GM20431 (cell line): ENCODE measurements at regions not wholly inside any gene's neighbourhood (a gene's known extent, or its start where the extent isn't known, plus 50 kb on each side); places are given as distances from the start of the nearest gene placed in this dataset.

Experiments used
- in situ Hi-C: fragments of 300-500 bp; cut with MseI, MboI; formaldehyde crosslinking; loops from one replicate; pipeline ENCODE4 v1.15.0; 2020; ENCODE audit warnings: low sequenced_read_pairs; ENCODE audit not compliant: unreplicated experiment

DNA sequence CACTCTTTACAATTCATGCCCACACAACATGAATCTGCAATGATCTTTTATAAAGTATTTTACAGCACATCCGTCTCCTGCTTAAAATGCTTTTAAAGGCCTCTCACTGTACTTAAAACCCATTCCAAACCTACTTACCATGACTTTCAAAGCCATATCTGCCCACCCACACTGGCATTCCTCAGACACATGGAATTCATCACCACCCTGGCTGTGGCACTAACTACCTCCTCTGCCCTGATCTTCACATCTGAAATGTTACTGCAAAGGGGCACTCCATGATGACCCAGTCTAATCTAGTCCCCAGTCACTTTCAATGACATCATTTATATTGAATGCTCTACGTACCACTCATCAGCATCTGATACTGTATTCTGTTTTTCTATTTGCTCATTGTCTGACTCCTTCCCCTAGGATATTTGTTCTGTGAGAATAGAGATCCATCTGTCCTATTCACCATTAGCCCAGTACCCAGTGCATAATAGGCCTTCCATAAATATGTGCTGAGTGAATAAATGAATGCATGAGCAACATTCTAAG, 193.2 kb upstream of the KIF2A start:
- in situ Hi-C loops = no loop called here

DNA sequence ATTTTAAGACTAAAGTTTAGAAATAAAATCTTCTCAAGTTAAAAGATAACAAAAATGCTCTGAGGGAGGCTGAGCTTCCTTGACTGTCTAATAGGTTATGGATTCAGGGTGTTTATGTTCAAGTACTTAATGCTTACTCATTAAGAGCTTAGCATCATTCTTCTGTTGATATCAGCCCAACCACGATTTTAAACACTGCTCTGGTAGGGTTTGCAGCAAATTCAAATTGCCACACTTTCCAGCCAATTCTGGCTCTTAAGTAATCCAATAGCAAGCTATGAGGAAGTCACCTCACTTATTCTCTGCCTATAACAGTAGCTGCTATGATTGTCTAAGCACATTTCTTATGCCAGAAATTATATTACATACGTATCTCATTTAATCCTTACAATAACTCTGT, 191.0 kb upstream of the KIF2A start:
- in situ Hi-C loops = no loop called here

DNA sequence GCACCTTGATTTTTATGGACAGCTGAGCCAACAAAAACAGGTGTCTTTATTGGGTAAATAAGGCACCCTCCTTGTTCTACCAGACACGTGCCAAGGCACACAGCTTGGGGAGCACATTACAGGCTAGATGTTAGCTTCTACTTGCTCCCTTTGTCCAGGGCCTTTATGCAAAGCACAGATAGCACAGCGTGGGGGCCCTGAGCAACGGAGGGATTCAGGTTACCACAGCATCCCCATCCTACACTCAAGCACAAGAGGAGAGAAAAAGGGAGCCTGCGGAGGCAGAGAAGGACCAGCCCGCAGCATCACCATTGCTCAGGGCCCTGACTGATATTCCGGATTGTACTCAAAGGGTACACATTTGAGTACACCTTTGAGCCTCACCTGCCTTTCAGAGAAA, 181.7 kb upstream of the KIF2A start:
- in situ Hi-C loops = no loop called here

DNA sequence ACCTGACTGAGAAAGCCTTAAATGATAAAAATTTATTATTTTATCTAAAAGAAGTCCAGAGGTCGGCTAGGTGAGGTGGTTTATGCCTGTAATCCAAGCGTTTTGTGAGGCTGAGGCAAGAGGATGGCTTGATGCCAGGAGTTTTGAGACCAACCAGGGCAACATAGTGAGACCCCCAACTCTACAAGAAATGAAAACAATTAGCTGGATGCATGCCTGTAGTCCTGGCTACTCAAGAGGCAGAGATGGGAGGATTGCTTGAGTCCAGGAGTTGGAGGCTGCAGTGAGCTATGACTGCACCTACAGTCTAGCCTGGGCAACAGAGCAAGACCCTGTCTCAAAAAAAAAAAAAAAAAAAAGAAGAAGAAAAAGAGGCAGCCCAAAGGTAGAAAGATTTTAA, 179.9 kb upstream of the KIF2A start:
- in situ Hi-C loops = no loop called here

DNA sequence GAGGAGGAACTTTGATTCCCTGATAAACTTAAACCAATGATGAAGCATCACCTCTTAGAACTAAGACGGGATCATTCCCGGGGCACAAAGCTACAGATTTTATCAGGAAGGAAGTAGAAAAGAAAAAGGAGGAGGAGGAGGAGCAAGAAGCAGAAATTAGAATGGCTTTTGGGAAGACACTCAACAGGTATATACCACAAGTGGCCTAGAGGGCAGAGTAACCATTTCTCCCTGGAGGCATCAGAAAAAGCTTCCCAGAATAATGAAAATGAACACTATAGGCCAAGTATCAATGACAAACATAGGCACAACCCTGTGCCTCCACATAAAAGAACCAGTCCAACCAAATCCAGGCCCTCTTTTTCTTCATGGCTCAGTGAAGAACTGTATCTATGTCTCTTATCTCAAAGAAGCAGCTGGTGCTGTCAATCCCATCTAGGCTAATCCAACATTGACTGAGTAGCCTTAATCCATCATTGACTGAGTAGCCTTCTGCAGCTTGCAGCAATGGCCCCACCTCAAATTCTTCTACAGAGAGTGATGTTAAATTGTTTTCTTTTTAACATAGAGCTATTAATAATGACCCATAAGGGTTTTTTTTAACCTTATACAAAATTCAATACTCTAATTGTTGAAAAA, 178.8 kb upstream of the KIF2A start:
- in situ Hi-C loops = no loop called here

DNA sequence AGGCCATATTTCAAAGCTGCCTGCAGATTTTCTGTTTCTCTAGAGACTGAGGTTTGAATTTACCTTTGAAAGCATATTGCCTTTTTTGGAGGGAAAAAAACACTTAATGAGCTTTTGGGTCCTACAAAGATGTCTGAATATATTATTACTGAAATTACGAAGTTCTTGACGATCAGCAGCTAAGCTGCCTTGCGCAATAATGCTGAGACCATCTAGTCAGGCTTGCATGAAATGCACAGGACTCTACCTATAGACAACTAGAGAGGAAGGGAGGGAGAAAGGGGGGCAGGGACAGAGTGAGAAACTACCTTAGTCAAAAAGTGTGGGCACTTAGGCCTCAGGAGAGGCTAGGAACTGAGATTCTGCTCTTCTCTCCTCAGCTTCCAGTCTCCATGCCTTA, 175.9 kb upstream of the KIF2A start:
- in situ Hi-C loops = no loop called here

DNA sequence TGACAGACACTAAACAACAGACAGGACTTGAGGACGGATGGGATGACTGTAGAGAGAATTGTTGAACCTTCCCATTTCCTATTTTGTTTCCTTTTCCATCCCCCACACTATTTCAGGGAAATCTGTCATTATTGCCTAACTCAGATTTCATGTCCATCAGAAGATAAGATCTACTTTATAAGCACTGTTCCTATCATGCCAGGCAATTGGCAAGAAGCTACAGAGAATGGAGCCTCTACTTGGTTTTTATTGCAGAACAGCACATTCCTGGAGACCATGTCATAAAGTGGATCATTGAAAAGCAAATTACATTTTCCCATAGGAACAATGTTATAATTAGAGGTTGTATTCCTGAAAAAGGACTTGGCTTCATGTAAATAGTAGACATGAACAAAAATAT, 173.7 kb upstream of the KIF2A start:
- in situ Hi-C loops = no loop called here

DNA sequence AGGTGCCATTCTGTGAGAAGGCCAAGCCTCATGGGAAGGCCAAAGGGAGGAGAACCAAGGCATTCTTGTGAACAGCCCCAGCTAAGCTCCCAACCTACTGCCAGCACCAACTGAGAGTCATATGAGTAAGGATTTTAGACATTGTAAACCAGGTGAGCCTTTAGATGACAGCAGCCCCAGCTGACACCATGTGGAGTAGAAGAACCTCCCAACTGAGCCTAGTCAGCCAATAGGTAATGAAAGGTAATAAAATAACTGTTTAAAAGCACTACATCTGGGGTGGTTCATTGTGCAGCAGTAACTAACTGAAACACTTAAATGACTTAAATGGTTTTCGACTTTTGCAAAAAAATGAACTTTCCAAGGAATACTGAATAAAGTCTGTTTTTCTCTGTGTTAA, 172.6 kb upstream of the KIF2A start:
- in situ Hi-C loops = no loop called here

DNA sequence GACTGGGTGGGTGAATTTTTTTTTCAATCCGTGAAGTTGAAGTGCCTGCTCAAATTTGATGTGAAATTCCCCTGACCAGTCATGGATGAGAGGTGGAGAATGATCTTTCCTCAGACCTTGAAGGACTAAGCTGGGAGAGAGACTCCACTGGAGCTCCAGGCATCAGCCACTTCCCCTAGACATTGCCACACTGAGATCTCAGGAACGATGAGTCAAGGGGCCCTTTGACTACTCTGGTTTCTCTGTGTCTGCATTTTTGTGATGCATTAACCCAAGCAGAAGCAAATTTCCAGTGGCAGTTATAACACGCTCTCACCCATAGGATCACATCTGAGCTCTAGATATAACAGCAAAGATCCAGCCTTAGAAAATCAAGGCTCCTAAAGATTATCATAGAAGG, 171.2 kb upstream of the KIF2A start:
- in situ Hi-C loops = no loop called here

DNA sequence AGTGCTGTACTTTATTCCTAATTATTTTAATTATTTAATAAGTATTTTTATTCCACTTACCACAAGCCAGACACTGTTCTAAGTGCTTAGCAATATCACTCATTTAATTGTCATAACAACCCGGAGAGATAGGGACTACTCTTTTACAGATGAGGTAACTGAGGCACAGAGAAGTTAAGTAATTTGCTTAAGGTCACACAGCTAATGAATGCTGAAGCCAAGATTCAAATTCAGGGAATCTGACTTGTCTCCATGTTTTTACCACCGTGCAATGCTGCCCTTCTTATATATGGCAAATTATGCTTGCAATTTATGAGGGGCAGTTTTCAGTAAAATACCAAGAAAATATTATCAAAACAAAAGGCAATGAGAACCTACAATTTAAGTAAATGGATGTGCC, 168.4 kb upstream of the KIF2A start:
- in situ Hi-C loops = no loop called here

DNA sequence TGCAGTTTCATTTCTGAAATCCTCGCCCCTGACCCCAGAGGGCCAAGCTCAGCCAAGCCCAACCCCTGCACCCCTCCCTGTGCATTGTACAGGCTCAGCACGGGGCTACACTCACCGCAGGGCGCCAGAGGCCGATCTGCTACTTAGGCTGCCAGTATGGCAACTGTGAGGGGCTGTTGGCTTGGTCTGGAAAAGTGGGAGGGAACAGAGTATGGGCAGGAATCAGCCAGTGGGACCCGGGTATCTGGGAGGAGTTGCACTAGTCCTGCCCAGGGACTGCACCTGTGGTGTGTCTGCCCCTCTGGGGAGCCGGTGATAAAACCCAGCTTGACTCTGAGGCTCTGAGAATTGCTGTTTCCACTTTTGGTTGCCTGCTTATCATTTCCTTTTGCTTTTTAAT, 167.4 kb upstream of the KIF2A start:
- in situ Hi-C loops = no loop called here

DNA sequence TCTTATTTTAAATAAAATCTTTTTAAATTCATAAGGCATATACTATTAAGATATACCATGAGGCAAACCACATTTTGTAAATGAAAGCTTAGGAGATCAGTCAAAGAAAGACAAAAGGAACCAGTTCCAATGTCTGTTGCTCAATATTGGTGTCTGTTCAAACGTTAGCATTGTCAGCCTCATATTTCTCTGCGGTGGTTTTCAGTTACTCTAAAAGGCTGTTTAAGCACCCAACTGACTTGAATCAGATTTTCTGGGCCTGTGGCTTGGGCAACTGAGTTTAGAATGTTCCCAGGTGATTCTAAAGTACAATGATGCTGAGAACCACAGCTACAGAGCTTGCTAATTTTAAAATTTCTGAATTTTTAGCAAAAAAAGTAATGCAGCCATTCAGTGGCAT, 166.3 kb upstream of the KIF2A start:
- in situ Hi-C loops = no loop called here

DNA sequence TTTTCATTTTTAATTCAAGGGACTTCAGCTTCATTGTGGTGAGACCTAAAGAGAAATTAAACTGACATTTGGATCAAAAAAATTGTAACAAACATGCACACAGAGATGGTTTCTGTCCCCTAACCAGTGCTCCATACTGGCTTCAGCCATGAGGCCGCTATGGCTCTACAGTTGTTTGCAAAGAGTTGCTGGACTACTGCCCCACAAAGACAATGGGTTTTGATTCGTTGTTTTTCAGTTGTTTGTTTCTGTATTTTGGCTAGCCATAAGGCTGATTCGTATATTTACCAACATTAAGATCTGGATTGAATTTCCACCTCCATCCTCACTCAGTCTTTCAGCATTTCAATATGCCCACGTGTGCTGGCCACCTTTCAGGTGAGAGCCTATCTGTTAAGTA, 163.7 kb upstream of the KIF2A start:
- in situ Hi-C loops = no loop called here

DNA sequence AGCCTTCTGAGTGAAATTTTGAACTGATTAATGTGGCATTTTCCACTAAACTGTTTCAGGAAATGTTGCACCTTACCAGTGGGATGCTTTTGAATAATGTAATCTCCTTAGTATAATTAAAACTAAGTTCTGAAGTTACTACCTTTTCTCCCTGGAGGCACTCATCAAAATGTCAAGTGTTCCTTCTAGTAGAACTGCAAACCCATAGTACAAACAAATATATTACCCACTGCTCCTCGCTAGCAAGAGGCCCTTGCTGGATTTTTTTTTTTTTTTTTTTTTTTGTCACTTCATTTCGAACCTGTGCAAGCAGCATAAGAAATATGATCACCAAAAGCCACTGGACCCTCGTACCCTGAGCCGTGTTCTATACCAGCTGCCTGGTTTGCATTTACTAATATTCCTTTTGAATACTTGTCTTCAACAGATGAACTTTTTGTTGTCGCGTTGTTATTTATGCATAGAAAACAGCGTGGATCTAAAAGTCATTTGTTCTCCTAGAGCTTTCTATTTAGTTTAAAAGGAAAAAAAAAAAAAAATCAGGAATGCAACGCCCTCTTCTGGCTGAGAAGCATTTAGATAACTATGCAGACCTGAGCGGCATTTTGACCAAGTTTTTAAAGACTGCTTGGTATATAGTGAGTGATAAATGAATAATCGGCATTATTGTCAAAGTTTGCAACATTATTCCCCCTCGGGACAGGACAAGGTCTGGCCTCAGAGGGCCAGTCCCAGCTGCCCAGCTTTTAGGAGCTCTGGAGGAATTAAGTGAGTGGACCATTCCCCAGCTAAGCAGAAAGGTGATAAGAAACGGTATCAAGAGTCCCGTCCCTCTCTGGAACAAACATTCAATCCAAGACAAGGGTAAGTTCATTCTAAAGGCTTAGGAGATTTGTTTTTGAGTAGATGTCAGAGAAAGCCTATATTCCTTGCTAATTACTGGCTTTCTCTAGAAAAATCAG, 162.5 kb upstream of the KIF2A start:
- in situ Hi-C loops = no loop called here

DNA sequence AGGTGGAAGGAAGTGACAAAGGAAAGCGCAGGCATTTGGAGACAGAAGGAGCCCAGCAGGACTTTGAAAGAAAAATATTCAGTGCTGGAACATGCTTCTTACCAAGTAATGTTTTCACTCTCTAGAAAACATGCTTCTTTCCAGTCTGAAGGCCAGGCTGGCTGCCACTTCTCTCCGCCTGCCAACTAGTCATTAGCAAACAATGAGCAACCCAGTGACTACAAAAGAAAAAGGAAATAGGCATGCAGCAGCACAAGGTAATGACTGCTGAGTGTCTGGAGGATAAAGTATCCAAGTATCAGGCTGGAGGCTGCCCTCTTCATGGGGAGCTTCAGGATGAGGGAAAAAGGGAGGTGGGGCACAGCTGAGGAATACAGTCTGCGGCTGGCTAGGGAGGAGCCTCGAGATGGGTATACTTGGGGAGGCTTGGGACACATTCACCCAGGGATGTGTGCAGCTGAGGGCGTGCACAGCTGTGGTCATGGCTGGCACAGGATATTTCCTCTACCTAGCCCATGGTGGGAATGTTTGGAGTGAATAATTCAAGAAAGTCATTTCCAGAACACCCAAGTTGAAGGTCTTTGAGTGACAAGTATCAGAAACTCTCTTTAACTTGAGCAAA, 161.5 kb upstream of the KIF2A start:
- in situ Hi-C loops = no loop called here

DNA sequence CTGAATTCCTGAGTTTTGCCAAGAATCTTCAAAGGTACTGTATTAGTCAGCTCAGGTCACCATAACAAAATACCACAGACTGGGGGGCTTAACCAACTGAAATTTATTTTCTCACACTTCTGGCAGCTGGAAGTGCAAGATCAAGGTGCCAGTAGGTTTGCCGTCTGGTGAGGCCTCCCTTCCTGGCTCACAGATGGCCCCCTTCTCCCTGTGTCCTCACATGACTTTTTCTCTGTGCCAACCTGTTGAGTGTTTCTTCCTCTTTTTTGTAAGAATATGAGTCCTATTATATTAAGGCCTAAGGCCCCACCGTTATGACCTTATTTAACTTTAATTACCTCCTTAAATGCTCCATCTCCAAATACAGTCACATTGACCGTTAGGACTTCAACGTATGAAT, 156.1 kb upstream of the KIF2A start:
- in situ Hi-C loops = no loop called here

DNA sequence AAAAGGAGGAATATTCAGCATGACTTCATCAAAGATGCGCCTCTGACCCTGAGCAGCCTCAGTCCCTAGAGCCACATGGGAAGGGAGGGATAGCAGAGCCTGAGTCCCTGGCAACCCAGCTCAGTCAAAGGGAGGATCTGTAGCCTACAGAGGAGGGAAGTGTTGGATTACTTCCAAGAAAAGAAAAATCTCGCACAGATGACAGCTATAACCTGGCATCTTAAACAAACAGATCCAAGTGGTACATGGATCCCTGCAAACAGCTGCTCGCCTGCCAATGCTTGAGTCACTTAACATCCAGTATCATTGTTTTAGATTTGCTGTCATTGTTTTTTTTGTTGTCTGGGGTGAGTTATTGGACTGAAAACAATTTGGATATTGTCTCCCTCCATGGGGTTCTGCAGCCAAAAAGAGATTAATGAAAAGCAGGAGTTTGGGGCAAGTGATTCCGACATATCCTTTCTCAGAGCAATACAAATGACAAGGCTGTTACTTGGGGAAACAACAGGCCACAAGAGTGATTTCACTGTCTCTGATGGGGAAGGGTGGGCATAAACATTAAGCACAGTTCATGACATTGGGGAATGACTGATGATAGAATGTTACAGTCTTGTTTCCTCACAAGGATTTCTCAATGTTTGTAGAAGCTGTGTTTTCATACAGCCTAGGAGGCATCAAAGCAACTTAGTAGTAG, 153.5 kb upstream of the KIF2A start:
- in situ Hi-C loops = no loop called here

DNA sequence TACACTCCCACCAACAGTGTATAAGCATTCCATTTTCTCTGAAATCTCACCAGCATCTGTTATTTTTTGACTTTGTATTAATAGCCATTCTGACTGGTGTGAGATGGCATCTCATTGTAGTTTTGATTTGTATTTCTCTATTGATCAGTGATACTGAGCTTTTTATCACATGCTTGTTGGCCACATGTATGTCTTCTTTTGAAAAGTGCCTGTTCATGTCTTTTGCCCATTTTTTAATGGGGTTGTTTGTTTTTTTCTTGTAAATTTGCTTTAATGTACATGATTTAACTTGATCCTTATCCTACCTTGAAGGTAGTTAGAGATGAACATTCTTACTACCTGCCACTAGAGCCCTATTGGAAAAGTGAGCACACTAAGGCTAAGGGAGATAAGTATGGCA, 151.2 kb upstream of the KIF2A start:
- in situ Hi-C loops = no loop called here

DNA sequence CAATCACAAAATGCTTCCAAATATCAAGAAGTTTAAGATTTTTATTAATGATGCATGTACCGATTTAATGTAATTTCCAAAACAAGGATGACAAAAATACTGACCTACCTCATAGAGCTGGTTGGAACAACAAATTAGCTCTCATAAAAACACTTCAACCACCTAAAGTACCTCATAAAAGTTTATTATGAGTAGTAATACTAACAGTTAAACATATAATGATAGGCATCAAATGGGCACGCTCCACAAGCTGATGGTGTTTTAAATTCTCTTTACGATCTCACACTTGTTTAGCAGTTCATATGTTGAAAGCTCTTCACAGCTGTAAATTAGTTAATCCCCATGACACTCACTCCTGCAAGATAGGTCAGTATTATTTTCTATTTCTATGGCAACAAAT, 150.0 kb upstream of the KIF2A start:
- in situ Hi-C loops = no loop called here

DNA sequence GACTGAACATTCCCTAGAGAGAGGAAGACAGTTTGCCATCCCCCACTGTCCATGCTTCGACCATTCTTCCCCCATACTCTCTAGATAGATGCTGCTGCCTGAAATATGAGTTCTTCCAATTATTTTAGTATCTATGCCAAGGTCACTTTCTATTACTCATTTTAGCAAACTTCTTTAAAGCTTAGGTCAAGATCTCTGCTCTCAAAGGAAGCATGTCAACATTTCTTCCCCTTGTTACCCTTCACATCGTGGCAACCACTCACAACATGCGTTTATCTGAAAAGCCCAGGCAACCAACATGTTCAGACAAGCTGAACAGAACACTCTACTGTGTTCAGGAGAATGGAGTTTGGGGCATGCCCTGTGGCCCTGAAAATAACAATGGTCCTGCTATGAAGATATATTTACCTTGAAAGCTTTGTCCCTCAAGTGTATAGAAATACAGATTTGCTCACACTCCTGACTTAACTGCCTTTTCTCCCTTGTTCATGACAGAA, 138.4 kb upstream of the KIF2A start:
- in situ Hi-C loops = no loop called here
